Parathyroid adenoma (tissue), 2 donors: ENCODE measurements at regions not wholly inside any gene's neighbourhood (a gene's known extent, or its start where the extent isn't known, plus 50 kb on each side); places are given as distances from the start of the nearest gene placed in this dataset.

ENCODE experiments used
- H2AFZ ChIP-seq: fragments of 300-600 bp; sonication (generic); one replicate; pipeline ENCODE4 v1.7.0; 2017; ENCODE audit warnings: antibody characterized with exemption, mild to moderate bottlenecking
- H3K27ac ChIP-seq: fragments of 300-600 bp; sonication (generic); one replicate; pipeline ENCODE4 v1.7.0; 2017
- H3K27me3 ChIP-seq: fragments of 300-600 bp; sonication (generic); one replicate; pipeline ENCODE4 v1.7.0; 2017; ENCODE audit warnings: low read length; ENCODE audit not compliant: control insufficient read depth, insufficient read depth
- H3K36me3 ChIP-seq: fragments of 300-600 bp; sonication (generic); one replicate; pipeline ENCODE4 v1.7.0; 2017; ENCODE audit warnings: low read length; ENCODE audit not compliant: control insufficient read depth, insufficient read depth
- H3K4me1 ChIP-seq: fragments of 300-600 bp; sonication (generic); one replicate; pipeline ENCODE4 v1.7.0; 2017; ENCODE audit warnings: control low read depth
- H3K4me2 ChIP-seq: fragments of 300-600 bp; sonication (generic); one replicate; pipeline ENCODE4 v1.7.0; 2017; ENCODE audit warnings: low read length
- H3K4me3 ChIP-seq: fragments of 300-600 bp; sonication (generic); one replicate; pipeline ENCODE4 v1.7.0; 2017; ENCODE audit warnings: low read depth, low read length
- H3K79me2 ChIP-seq: fragments of 300-600 bp; sonication (generic); one replicate; pipeline ENCODE4 v1.7.0; 2017; ENCODE audit warnings: control low read depth
- H3K9ac ChIP-seq: fragments of 300-600 bp; sonication (generic); one replicate; pipeline ENCODE4 v1.7.0; 2017; ENCODE audit warnings: mild to moderate bottlenecking
- H3K9me3 ChIP-seq: fragments of 300-600 bp; sonication (generic); one replicate; pipeline ENCODE4 v1.7.0; 2017; ENCODE audit warnings: low read length; ENCODE audit not compliant: control insufficient read depth
- TF ChIP-seq, protein P1 (sequence below): fragments of 300-600 bp; sonication (generic); IDR thresholded peaks from one replicate; pipeline ENCODE4 v1.7.0; 2017; ENCODE audit warnings: antibody characterized with exemption, mild to moderate bottlenecking
- donor health status: primary hyperparathyroidism.

DNA sequence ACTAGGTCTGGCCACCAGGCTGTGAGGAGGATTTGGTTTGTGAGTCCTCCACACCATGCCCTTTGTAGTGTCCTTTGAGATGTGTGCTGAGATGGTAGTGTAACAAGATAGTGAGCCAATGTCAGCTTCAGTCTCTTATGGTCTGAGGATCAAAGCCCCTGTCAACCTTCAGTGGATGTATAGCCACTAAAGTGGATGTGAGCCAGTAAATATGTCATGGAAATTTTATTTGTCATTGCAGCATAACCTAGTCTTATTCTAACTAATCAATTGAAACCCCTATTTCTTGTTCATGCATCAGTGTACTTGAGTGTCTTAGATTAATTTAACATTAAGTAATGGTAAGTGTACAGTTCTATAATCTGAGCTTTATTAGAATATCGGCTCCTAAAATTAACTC, 51.0 kb upstream of the WAC start:
- H2AFZ ChIP-seq, result no peak overlapping the region
- H3K36me3 ChIP-seq, result no peaks in the 10 kb centered on the region
- no peaks in the 10 kb centered on the region for H3K27me3 ChIP-seq
- TF ChIP-seq, protein P1, sequence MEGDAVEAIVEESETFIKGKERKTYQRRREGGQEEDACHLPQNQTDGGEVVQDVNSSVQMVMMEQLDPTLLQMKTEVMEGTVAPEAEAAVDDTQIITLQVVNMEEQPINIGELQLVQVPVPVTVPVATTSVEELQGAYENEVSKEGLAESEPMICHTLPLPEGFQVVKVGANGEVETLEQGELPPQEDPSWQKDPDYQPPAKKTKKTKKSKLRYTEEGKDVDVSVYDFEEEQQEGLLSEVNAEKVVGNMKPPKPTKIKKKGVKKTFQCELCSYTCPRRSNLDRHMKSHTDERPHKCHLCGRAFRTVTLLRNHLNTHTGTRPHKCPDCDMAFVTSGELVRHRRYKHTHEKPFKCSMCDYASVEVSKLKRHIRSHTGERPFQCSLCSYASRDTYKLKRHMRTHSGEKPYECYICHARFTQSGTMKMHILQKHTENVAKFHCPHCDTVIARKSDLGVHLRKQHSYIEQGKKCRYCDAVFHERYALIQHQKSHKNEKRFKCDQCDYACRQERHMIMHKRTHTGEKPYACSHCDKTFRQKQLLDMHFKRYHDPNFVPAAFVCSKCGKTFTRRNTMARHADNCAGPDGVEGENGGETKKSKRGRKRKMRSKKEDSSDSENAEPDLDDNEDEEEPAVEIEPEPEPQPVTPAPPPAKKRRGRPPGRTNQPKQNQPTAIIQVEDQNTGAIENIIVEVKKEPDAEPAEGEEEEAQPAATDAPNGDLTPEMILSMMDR, result no peak
- H3K79me2 ChIP-seq, result no peaks in the 10 kb centered on the region
- H3K4me1 ChIP-seq, result no peaks in the 10 kb centered on the region
- H3K4me2 ChIP-seq, result no peak overlapping the region
- H3K9me3 ChIP-seq, result no peaks in the 10 kb centered on the region
- no peak overlapping the region for H3K27ac ChIP-seq
- H3K4me3 ChIP-seq, result no peak overlapping the region
- no peak overlapping the region for H3K9ac ChIP-seq
